ENCODE measurements at regions not wholly inside any gene's neighbourhood (a gene's known extent, or its start where the extent isn't known, plus 50 kb on each side); places are given as distances from the start of the nearest gene placed in this dataset.

DNA sequence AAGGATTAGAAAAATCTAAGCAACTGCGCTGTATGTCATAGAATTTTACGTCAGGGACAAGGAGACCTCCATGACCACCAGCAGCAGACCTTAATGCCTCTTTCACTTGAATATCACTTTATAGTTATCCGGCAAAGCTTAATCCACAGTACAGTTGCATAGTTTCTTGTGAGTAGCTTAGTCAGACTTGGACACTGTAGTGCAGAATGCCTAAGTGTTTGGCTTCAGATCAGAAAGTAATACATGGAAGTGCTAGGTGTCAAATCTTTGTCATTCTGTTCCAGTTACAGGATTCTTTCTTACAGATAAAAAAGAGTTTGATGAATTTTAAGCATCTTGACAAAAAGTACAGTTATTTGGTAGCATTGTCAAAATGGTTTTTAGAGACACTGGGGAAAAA lies 239.9 kb upstream of the PAPPA start:
- TF ChIP-seq, protein P1, sequence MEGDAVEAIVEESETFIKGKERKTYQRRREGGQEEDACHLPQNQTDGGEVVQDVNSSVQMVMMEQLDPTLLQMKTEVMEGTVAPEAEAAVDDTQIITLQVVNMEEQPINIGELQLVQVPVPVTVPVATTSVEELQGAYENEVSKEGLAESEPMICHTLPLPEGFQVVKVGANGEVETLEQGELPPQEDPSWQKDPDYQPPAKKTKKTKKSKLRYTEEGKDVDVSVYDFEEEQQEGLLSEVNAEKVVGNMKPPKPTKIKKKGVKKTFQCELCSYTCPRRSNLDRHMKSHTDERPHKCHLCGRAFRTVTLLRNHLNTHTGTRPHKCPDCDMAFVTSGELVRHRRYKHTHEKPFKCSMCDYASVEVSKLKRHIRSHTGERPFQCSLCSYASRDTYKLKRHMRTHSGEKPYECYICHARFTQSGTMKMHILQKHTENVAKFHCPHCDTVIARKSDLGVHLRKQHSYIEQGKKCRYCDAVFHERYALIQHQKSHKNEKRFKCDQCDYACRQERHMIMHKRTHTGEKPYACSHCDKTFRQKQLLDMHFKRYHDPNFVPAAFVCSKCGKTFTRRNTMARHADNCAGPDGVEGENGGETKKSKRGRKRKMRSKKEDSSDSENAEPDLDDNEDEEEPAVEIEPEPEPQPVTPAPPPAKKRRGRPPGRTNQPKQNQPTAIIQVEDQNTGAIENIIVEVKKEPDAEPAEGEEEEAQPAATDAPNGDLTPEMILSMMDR (IDR thresholded peaks at IDR 0.05), result no peak
- no peak for TF ChIP-seq TCF7 (CRISPR knock-in tag; IDR thresholded peaks at IDR 0.05; ENCODE audit: low read depth)
- TF ChIP-seq, protein P2, sequence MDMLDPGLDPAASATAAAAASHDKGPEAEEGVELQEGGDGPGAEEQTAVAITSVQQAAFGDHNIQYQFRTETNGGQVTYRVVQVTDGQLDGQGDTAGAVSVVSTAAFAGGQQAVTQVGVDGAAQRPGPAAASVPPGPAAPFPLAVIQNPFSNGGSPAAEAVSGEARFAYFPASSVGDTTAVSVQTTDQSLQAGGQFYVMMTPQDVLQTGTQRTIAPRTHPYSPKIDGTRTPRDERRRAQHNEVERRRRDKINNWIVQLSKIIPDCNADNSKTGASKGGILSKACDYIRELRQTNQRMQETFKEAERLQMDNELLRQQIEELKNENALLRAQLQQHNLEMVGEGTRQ (CRISPR knock-in tag; IDR thresholded peaks at IDR 0.05), result no peak
- TF ChIP-seq ETV6 (CRISPR knock-in tag; IDR thresholded peaks at IDR 0.05), result no peak
- TF ChIP-seq ZNF423 (CRISPR knock-in tag; IDR thresholded peaks at IDR 0.05), result no peak
- TF ChIP-seq, protein P3, sequence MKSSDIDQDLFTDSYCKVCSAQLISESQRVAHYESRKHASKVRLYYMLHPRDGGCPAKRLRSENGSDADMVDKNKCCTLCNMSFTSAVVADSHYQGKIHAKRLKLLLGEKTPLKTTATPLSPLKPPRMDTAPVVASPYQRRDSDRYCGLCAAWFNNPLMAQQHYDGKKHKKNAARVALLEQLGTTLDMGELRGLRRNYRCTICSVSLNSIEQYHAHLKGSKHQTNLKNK (CRISPR knock-in tag; IDR thresholded peaks at IDR 0.05), result no peak
- TF ChIP-seq NR2C2 (CRISPR knock-in tag; IDR thresholded peaks at IDR 0.05), result no peak
- TF ChIP-seq, protein P4, sequence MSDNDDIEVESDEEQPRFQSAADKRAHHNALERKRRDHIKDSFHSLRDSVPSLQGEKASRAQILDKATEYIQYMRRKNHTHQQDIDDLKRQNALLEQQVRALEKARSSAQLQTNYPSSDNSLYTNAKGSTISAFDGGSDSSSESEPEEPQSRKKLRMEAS (CRISPR knock-in tag; IDR thresholded peaks at IDR 0.05), result no peak
- no peak for TF ChIP-seq ZBTB21 (CRISPR knock-in tag; IDR thresholded peaks at IDR 0.05; ENCODE audit: borderline replicate concordance)
- TF ChIP-seq, protein P5, sequence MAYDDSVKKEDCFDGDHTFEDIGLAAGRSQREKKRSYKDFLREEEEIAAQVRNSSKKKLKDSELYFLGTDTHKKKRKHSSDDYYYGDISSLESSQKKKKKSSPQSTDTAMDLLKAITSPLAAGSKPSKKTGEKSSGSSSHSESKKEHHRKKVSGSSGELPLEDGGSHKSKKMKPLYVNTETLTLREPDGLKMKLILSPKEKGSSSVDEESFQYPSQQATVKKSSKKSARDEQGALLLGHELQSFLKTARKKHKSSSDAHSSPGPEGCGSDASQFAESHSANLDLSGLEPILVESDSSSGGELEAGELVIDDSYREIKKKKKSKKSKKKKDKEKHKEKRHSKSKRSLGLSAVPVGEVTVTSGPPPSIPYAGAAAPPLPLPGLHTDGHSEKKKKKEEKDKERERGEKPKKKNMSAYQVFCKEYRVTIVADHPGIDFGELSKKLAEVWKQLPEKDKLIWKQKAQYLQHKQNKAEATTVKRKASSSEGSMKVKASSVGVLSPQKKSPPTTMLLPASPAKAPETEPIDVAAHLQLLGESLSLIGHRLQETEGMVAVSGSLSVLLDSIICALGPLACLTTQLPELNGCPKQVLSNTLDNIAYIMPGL (CRISPR knock-in tag; IDR thresholded peaks at IDR 0.05), result no peak
- TF ChIP-seq, protein P6, sequence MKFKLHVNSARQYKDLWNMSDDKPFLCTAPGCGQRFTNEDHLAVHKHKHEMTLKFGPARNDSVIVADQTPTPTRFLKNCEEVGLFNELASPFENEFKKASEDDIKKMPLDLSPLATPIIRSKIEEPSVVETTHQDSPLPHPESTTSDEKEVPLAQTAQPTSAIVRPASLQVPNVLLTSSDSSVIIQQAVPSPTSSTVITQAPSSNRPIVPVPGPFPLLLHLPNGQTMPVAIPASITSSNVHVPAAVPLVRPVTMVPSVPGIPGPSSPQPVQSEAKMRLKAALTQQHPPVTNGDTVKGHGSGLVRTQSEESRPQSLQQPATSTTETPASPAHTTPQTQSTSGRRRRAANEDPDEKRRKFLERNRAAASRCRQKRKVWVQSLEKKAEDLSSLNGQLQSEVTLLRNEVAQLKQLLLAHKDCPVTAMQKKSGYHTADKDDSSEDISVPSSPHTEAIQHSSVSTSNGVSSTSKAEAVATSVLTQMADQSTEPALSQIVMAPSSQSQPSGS (CRISPR knock-in tag; IDR thresholded peaks at IDR 0.05; ENCODE audit: borderline replicate concordance, low read depth), result no peak
- no peak for TF ChIP-seq SP1 (CRISPR knock-in tag; conservative IDR thresholded peaks at IDR 0.05)
